HCEC 1CT (cell line): ENCODE measurements at regions not wholly inside any gene's neighbourhood (a gene's known extent, or its start where the extent isn't known, plus 50 kb on each side); places are given as distances from the start of the nearest gene placed in this dataset.

Source experiments
- DNase-seq: peaks from one replicate; pipeline ENCODE4 v3.0.0-alpha.2; 2017

DNA sequence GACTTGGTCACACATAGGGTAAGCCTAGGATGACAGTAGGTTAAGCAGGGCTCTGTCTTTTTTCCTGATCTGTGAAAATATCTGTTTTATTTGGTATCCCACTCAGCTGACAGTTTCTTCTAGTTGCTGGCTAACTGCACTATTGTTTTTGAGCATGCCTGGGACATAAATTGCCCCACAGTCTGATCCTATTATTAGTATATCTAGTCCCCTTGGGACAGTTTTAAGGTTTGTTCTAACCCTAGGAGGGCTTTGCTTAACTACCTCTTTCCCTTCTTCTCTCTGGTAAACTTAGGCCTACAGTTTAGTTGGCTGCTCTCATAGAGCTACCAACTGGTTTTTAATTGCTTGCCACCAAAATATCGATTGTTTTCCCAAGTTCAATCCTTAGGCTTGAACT is 446.6 kb downstream of the ARHGEF28 start:
- DNase-seq = no peak

DNA sequence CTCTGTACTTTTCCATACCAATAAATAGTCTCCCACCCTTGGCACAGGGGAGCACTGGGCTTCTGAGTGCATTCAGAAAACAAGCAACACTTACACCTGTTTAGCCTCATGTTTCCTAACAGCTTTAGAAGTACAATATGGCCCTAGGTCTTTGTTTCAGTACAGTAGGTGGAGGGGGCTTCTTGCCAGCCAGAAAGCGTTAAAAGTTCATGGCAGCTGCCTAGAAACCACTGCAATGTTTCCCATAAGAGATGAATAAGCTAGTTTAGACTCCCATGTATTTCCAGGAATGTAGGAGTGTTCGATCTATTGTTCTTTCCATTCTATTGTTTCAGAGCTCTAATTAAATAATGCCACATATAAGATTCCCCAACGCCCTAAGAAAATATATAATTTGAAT is 444.8 kb downstream of the ARHGEF28 start:
- DNase-seq = no peak

DNA sequence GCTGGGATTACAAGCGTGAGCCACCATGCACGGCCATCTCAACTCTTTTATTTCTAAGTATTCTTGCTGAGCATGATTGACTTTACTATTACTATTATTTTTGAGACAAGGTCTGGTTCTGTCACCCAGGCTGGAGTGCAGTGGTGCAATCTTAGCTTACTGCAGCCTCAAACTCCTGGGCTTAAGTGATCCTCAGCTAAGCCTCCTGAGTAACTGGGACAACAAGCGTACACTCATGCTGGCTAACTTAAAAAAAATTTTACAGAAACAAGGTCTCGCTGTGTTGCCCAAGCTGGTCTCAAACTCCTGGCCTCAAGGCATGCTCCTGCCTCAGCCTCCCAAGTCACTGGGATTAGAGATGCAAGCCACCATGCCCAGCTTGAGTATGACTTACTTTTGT is 443.7 kb downstream of the ARHGEF28 start:
- no peak for DNase-seq

DNA sequence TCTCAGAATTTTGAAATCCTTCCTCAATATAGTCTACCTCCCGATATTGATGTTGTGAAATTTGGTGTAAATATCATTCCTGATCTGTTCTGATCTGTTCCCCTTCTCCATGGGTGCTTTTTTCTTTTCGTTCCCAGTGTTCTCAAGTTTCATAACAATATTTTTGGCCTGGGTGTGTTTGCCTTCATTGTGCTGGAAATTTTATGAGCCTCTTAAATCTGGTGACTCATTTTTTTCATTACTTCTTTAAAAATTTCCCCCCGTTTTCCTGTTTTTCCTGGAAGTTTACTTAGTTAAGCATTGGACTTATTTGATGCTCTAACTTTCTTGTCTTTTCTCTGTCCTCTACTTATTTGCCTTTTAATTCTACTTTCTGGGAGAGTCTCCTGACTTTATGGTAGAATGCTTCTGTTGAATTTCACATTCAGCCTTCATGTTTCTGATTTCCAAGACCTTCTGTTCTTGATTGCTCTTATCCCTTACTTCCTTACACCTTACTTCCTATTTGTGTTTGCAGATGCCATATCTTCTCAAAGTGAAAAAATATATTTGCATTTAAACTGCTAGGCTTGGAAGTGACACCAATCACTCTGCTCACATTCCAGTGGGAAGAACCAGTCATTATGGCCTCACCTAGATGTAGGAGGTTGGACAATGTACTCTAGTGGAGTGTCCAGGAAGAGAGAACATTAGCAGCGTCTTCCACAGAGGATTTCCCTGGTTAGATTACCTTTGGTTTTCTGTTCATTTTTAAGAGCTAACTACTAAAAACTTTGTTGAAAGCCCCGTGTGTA is 441.9 kb downstream of the ARHGEF28 start:
- DNase-seq = peak; percentile 32

DNA sequence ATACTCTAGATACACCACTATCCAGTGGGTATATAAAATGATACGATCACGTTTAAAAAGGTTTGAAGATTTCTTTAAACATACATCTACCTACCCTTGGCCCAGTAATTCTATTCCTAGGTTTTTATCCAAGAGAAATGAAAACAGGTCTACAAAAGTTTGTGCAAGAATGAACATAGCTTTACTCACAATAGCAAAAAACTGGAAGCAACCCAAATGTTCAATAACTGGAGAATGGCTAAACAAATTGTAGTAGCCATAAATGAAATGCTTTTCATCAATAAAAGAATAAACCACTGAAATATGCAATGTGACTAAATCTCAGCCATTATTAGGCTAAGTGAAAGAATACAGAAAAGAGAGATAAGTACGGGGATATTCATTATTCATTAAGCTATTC is 438.9 kb downstream of the ARHGEF28 start:
- no peak for DNase-seq

DNA sequence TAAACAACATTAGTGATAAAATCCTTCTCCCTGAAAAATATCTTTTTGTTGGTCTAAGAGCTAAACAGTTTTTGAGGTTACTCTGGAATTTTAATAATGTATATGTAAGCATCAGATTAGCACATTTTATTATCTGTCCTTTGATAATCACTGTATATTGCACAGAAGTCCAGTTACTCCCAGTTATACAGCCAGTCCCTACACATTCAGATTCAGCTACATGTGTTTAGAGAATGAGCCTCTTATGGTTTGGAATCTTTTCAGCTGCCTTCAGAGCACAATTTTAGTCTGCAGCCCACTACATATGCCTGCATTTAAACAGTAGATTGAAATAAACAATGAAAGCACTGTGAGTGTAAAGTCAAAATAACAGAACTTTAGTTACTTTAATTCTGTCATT is 438.2 kb downstream of the ARHGEF28 start:
- no peak for DNase-seq

DNA sequence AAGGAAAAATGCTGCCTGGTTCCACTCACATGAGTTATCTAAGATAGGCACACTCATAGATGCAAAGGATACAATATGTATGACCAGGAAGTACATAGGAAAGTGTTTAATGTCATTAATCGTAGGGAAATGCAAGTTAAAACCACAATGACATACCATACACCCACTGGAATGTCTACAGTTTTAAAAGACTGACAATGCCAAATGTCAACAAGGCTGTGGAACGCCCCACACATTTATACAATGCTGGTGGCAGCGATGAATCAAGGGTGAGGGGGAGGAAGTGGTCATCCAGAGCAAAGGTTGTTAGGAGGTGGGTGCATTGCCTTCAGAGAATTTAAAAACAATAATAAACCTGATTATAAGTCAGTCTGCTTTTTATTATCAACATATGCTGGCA is 437.8 kb downstream of the ARHGEF28 start:
- DNase-seq = peak; percentile 62

DNA sequence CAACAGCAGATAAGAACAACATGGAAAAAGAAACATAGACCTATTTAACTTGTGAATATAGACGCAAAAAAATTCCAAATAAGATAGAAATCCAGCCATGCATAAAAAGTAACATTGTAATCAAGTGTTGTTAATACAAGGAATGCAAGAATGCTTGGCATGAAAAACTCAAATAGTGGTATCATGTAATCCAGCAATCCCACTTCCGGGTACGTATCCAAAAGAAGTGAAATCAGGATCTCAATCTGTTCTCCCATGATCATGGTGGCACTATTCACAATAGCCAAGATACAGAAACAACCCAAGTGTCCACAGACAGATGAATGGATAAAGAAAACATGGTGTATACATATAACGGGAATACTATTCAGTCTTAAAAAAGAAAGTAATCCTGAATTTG is 437.4 kb downstream of the ARHGEF28 start:
- DNase-seq = no peak

DNA sequence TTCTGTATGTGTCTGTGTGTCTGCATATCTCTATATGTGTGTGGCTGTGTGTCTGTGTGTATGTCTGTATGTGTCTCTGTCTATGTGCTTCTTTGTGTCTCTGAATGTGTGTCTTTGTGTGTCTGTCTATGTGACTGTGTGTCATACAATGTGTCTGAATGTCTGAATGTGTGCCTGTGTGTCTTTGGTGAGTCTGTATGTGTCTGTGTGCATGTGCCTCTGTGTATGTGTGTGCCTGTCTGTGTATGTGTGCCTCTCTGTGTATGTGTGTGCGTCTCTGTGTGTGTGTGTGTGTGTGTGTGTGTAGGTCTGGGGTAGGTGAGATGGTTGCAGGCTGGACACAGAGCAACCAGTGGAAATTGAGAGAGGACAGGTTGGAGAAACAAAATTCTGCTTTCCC is 435.3 kb downstream of the ARHGEF28 start:
- DNase-seq = no peak

DNA sequence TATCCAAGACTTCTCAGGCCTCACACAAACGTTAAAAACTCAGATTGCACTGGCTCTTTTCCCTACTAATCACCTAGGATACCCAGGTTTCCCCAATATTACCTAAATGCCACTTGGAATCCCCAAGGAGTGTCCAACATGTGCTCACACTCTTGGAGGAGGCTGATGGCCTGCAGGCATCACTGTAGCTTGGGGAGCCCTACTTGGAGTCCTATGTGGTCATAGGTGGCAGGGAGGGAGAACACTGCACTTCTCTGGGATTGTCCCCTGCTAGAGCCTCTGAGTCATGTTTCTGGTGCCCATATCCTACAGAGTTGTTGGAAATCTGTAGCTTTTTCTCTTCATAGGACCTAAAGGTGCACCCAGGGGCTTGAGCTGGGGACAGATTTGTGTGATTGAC is 433.7 kb downstream of the ARHGEF28 start:
- no peak for DNase-seq

DNA sequence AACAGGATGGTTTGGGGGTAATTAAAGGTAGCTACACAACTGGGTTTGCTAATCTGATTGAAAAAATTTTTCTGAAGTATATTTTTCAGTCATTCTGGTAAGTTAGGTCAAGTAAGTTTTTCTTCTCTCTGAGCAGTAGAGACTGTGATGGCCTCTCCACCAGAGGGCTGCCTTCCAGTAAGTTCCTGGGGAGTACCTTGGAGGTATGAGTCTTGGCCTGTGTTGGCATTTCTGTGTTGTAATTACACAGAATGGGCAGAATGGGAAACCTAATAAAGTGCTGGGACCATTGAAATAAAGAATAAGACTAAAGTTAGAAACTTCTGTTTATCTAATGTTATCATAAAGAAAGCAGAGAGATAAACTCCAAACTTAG is 430.8 kb downstream of the ARHGEF28 start:
- peak; percentile 39 for DNase-seq

DNA sequence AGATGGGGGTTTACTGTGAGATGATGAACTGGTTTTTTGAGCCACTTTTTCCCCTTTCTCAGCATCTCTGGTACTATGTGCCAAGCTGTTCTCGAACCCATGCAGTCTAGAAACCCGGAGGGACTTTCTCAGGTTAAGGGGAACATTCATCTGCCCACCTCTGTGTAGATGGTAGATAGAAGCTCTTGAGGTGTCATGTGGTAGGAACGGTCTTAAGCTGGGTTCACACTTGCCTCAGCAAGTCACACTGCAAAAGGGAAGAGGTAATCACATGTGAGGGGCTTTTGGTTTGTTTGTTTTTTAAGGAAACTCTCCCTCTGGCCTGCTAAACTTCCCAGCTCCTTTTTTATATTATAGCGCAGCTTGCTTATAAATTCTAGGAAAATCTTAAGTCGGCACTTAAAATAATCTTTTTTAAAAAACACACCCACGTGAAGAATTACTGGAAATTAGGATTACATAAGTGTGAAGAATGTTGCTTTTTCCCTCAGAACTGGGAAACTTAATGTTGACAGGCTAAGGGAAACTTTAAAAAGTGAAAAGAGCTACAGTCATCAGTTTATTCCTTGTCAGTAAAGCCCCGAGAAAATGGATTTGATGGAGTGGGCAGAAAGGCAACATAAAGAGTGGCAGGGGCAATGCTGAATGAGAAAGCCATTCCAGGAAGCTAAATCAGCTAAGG is 430.3 kb downstream of the ARHGEF28 start:
- no peak for DNase-seq

DNA sequence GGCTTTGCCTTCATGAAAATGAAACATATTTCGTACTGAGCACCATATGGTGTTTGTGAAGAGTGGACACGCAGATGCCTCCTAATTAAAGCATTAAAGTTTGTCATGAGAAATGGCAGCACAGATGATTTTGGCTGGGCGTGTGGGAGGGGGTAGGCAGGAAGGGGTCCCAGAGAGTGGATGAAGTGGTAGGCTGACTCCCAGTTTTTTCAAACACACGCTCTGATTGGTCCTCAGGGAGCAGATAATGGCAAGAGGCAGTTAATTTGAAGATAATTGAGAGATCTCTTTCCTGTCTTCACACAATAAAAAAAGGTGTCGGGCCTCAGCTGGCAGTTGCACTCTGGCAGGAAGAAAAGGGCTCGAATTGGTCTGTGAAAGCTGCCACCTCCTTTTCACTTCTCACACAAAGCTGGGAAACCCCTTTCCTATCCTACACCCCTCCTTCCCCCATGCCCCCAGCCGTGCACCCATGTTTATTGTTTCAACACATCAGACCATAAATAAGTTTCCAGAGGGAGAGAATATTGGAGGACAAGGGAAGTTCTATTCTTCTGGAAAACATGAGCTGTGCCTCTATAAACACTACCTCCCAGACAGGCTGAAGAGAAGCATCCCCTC is 429.6 kb downstream of the ARHGEF28 start:
- no peak for DNase-seq

DNA sequence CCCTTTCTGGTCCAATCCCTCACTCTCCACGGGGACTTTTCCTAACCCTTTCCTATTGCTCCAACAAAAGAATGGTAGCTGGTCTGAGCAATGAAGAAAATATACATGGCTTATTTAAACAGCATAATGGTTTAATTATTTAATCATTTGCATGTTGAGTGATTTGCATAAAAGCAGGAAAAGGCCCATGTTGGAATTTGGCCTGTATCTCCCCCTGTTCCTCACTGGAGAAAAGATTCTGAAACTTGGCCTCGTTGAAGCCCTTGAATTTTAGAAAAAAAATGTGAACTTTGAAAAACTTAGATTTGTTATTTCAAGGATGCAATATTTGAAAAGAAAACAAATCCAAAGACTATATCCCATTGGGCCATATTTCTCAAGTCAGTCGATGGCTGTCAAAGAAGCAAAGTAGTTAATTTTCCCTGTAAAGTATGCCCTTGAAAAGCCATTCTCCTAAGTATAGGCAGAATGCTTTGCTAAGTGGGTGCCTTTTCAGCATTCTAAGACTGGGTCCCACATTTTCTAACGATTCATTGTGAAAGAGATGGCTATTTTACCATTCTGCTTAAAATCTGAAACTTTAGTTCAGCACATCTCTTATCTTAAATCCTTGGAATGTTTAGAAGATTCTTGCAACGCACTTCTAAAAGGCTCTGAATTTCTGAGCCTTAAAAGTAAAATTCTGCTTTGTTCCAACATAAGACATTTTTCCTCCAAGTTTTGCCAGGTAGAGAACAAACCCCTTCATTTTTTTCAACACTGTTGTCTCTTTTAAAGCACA is 428.8 kb downstream of the ARHGEF28 start:
- no peak for DNase-seq

DNA sequence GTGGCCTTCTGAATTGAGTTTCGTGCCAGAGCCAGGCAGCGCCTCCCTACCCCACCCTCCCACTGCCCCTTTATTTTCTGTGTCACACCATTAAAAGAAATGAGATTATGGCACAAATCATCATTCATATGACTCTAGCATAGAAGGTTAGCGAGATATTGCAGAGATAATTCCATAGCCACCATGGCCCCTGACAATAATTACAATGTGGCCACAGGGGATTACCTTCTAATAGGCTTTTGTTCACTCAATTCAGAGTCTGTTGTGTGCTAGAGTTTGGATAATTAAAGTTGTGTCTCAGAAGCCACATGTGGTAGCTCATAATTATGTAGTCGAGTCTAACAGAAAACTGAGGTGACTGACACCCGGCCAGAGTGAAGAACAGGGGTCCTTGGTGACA is 428.1 kb downstream of the ARHGEF28 start:
- no peak for DNase-seq

DNA sequence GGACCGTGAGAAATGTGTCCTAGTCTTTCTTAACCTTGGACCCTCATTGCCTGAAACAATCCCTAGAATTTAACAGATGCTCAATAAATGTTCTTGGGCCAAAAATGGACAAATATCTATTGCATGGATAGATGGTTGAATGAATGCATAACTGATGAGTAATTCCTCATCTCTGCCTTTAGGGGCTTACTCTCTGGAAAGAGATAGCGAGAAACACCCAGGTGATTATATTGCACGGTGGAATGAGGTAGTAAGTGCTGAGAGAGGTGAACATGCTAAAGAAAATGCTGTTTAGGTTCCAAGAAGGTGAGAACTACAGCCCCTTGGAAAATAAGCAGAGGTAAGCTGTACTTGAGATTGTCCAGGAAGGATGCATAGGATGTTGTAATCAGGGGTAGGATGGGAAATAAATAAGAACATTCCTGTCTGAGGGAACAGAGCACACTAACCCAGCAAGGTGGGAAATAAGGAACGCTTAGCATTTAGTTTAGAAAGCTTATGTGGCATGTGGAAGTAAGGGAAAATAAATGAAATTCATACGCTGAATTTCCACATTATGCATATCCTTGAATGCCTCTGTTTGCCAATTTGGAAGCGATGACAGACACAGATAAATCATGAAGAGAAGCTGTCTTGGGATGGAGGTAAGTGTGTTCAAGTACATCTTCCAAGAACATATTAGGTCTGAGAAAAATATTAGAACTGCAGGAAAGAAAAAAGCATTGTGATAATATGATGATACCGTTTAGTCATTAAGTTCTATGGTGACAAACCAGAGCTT is 426.6 kb downstream of the ARHGEF28 start:
- no peak for DNase-seq

DNA sequence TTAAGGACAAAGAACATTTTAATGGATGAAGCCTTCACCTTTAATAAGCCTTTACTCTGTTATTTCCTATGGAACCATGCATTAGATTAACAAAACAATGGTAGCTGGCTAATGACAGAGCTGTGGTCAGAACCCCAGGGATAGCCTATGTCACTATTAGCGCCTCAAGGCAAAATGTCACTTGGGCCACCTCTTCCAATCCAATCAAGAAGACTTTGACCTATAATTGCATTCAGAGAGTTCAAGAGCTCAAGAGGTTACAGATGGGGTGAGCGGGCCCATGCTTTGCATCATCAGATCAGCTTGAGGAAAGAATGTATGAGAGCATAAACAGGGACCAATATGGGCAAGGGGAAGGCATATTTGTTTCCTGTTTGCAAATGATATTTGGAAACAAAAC is 425.1 kb downstream of the ARHGEF28 start:
- DNase-seq = no peak

DNA sequence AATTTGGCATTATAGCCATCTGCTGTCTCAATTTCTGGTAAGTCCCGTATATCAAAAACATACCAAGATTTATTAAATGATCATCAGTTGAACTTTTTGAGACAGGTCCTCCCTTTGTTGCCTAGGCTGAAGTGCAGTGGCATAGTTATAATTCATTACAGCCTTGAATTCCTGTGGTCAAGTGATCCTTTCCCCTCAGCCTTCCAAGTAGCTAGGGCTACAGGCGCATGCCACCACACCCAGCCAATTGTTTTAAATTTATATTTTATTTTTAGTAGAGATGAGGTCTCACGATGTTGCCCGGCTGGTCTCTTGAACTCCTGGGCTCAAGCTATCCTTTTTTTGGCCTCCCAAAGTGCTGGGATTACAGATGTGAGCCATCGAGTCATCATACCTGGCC is 418.9 kb downstream of the ARHGEF28 start:
- no peak for DNase-seq

DNA sequence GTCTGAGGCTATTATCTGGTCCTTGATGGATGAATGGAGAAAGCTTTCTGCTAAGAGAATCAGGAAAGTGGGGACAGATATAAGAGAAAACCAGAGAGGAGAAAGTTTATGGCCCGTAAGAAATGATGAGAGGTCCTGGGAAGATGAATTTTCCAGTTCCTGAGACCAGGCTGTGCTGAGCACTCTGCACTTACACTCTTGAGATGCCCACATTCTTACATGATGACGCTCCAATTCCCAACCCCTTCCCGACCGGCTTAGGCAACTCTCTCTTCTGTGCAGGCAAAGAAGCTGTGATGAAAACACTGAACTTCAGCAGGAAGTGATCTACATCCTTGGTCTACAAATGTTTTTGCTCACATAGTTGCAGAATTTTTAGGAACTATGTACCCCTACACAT is 417.0 kb downstream of the ARHGEF28 start:
- peak; percentile 80 for DNase-seq

DNA sequence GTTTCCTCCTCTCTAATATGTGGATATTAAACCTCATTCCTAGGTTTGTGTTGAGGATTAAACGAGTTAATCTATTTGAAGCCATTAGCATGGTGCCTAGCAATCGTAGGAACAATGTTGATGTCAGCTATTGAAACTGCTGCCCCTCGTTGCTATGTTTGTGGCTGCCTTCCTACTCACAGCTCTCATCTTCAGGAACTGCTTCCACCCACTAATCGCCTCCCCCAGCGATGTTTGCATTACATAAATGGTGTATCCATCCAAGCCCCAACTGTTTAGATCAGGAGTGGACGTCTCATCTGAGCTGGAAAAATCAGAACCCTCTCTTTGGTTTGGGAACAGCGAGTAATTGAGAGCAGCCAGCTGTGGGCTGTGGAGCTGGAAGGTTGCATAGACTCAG is 416.6 kb downstream of the ARHGEF28 start:
- DNase-seq = no peak

DNA sequence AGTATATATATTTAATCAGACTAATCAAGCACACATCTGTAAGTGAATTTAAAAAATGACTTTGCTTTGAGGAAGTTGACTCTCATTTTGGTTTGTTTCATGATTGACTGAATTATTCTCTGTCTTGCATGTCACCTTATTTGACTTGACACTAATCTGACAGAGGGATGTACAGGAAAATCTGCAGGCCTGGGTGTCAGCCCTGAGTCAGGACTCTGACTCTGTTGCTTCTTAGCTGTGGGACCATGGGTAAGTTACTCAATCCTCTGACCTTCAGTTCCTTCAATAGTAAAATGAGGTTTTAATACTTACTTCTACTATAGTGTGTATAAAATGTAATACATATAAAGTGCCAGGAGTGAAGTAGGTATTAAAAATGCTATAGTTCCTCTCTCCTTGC is 415.9 kb downstream of the ARHGEF28 start:
- DNase-seq = peak; percentile 25

DNA sequence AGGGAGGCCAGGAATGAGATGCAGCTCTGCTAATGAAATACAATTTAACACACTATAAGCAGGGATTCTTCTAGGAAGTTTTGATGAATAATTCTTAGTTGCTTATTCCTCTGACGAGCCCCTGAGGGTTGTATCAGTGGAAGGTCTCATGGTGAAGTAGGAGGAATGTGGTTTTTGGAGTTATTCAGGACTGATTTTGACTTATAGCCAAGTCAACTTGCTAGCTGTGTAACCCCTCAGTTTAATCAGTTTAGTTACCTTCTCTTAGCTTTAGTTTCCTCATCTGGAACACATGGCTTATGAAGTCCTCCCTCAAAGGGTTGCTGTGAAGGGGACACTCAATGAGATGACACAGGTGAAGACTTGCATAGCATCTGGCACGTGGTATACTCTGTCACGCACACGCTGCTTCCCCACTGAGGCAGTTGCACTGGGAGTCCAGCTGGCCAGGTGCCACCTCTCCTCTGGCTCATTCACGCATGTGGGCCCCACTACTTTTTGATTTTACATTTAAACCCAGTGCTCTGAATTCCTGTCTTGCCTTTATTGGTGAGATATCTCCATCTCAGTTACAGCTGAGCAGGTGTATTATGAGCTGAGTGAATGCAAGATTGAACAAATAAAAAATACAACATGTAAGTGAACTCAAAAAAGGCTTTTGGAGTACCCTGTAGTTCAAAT is 415.0 kb downstream of the ARHGEF28 start:
- DNase-seq = no peak
